Adrenal gland (tissue), 9 donors: ENCODE measurements at regions not wholly inside any gene's neighbourhood (a gene's known extent, or its start where the extent isn't known, plus 50 kb on each side); places are given as distances from the start of the nearest gene placed in this dataset.

Experiments used
- DNase-seq, 7 donors: peaks; one replicate each; pipeline ENCODE4 v3.0.0-alpha.2; 2019 to 2020
- H3K27ac ChIP-seq, 5 donors: fragments of 200-600 bp; sonication (generic) in 4 of 5; 1 replicate in 3 of 5; 2 replicates in 2 of 5; pipeline versions ENCODE4 v1.5.1 to v1.8.0; 2016 to 2020; ENCODE audit warnings: mild to moderate bottlenecking in 1 of 5
- H3K27me3 ChIP-seq: fragments of 200-600 bp; 2 replicates; pipeline ENCODE4 v1.8.0; 2021
- H3K36me3 ChIP-seq, 2 donors: fragments of 200-600 bp; replicated peaks in 1 of 2; 1 replicate in 1 of 2; 2 replicates in 1 of 2; pipeline versions ENCODE4 v1.5.1 to v1.8.0; 2018 to 2022
- H3K4me1 ChIP-seq, 2 donors: fragments of 200-600 bp; replicated peaks in 1 of 2; 1 replicate in 1 of 2; 2 replicates in 1 of 2; pipeline versions ENCODE4 v1.5.1 to v1.8.0; 2018 to 2021
- H3K4me3 ChIP-seq, 4 donors: fragments of 200-600 bp; sonication (generic) in 3 of 4; one replicate each; pipeline ENCODE4 v1.5.1; 2016 to 2018
- H3K9me3 ChIP-seq, 3 donors: fragments of 200-600 bp; sonication (generic) in 1 of 3; replicated peaks in 1 of 3; 1 replicate in 2 of 3; 2 replicates in 1 of 3; pipeline versions ENCODE4 v1.5.1 to v1.8.0; 2016 to 2021
- POLR2A ChIP-seq, 2 donors: fragments of 450-650 bp; IDR thresholded peaks; one replicate each; pipeline ENCODE4 v1.6.1; 2017; ENCODE audit warnings: antibody characterized with exemption in 2 of 2, mild to moderate bottlenecking in 2 of 2, moderate library complexity in 1 of 2
- WGBS, 4 donors: extraction: QIAGEN DNeasy Blood & Tissue Kit in 2 of 4; methylation state at CpG; one replicate each; pipeline versions ENCODE4 v1.1.5 to v1.1.7; 2013 to 2017; 5-methylcytosine and 5-hydroxymethylcytosine counted together
- intact Hi-C, 2 donors: fragments of 100-400 bp; cut with DNase I; formaldehyde crosslinking; loops; one replicate each; pipeline versions ENCODE4 v1.14.1 to v1.15.0; 2022 to 2023
- TF ChIP-seq, protein P1 (sequence below), 6 experiments: fragments of 450-650 bp in 4 of 6; fragments of 200-600 bp in 2 of 6; sonication (generic) in 1 of 6; IDR thresholded peaks; 1 replicate in 5 of 6; 2 replicates in 1 of 6; pipeline versions ENCODE4 v1.5.1 to v1.8.0; 2016 to 2021; ENCODE audit warnings: antibody characterized with exemption in 6 of 6, mild to moderate bottlenecking in 2 of 6, moderate library complexity in 1 of 6
- donor health status: healthy with polysubstance abuse.
- donor health status: Bipolar disorder and iron deficiency.
- donor health status: DM: yes; HTN: yes; CAD: no.
- donor health status: DM: no; HTN: no; CAD: no.
- donor health status: DM: no; HTN: no; CAD: no.

- WGBS, 4 donors, result 66 to 81% (median 71%) methylated on average over 2 of the region's 2 CpGs
- Histone ChIP-seq H3K4me3 (no peak overlapping the region), H3K27me3 (no peaks in the 10 kb centered on the region), H3K4me1 (no peaks in the 10 kb centered on the region), H3K36me3 (no peaks in the 10 kb centered on the region), H3K27ac (no peak overlapping the region), H3K9me3 (no peaks in the 10 kb centered on the region)
- intact Hi-C loops, result no loop called here
- DNase-seq, result no peak
- TF ChIP-seq POLR2A (IDR thresholded peaks at IDR 0.05), result no peak
- TF ChIP-seq, protein P1, sequence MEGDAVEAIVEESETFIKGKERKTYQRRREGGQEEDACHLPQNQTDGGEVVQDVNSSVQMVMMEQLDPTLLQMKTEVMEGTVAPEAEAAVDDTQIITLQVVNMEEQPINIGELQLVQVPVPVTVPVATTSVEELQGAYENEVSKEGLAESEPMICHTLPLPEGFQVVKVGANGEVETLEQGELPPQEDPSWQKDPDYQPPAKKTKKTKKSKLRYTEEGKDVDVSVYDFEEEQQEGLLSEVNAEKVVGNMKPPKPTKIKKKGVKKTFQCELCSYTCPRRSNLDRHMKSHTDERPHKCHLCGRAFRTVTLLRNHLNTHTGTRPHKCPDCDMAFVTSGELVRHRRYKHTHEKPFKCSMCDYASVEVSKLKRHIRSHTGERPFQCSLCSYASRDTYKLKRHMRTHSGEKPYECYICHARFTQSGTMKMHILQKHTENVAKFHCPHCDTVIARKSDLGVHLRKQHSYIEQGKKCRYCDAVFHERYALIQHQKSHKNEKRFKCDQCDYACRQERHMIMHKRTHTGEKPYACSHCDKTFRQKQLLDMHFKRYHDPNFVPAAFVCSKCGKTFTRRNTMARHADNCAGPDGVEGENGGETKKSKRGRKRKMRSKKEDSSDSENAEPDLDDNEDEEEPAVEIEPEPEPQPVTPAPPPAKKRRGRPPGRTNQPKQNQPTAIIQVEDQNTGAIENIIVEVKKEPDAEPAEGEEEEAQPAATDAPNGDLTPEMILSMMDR (IDR thresholded peaks at IDR 0.05), result no peak
These were observed 89.7 kb downstream of the TFAP2C start for GRCh38 chr20:56718816-56719215.

- Histone ChIP-seq H3K36me3 (no peaks in the 10 kb centered on the region), H3K27me3 (no peaks in the 10 kb centered on the region), H3K4me3 (no peak overlapping the region), H3K9me3 (no peaks in the 10 kb centered on the region), H3K4me1 (no peaks in the 10 kb centered on the region), H3K27ac (no peak overlapping the region)
- 80 to 86% (median 84%) methylated on average over 7 of the region's 7 CpGs for WGBS, 4 donors
- no peak for TF ChIP-seq POLR2A (IDR thresholded peaks at IDR 0.05)
- intact Hi-C loops, result no loop called here
- DNase-seq, result no peak
These were observed 91.6 kb downstream of the TFAP2C start for GRCh38 chr20:56720620-56721213.

DNA sequence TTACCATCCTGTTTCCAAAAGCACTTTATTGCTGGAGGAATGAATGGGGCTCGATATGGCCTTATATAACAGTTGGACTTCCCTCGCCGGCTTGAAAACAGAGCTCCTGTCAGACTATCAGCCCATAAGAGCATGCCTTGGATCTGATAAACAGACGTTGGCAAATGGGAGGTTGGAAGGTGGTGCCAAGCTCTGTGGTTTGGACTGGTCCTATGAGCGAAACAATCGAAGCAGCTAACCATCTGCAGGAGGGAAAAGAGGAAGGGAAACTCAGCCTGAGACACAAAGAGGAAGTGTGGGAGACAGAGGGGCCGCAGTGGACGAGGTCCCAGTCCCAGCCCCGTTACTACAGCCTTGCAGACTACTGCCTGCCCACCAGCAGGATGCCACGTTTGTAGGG, 92.9 kb downstream of the TFAP2C start:
- Histone ChIP-seq H3K36me3 (no peaks in the 10 kb centered on the region), H3K27ac (no peak overlapping the region), H3K9me3 (no peaks in the 10 kb centered on the region), H3K27me3 (no peaks in the 10 kb centered on the region), H3K4me1 (no peaks in the 10 kb centered on the region), H3K4me3 (no peak overlapping the region)
- TF ChIP-seq, protein P1 (IDR thresholded peaks at IDR 0.05), result no peak
- no peak for TF ChIP-seq POLR2A (IDR thresholded peaks at IDR 0.05)
- intact Hi-C loops, result no loop called here
- peak in 6 of 7 donors; percentile 23 to 58 (median 38) for DNase-seq
- 51 to 56% (median 51%) methylated on average over 10 of the region's 10 CpGs for WGBS, 4 donors

DNA sequence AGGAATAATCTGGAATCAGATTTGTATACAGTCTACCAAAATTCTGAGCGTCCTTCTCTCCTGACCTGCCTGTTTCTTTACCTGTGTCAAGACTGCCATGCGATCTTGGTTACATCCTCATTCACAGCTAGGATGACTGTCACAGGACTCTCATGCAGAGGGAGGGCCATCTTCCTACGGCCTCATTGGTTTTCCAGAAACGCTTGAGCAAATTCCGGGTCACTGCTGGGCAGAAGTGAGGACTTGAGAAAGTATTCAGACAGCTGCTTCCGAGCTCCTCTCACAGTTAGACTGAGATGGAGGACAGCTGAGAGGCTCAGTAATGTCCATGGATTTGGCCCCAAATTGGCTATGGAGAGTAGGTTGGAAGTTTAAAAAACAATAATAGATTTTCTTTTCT, 94.2 kb downstream of the TFAP2C start:
- Histone ChIP-seq H3K27ac (no peak overlapping the region), H3K4me1 (no peaks in the 10 kb centered on the region), H3K27me3 (no peaks in the 10 kb centered on the region), H3K9me3 (no peaks in the 10 kb centered on the region), H3K36me3 (no peaks in the 10 kb centered on the region), H3K4me3 (no peak overlapping the region)
- WGBS, 4 donors, result 79 to 94% (median 84%) methylated on average over 6 of the region's 6 CpGs
- DNase-seq, result no peak
- intact Hi-C loops, result no loop called here
- TF ChIP-seq, protein P1 (IDR thresholded peaks at IDR 0.05), result no peak
- no peak for TF ChIP-seq POLR2A (IDR thresholded peaks at IDR 0.05)

GRCh38 chr20:56724241-56724757, 95.2 kb downstream of the TFAP2C start:
- H3K9me3 ChIP-seq, result no peaks in the 10 kb centered on the region
- no peak overlapping the region for H3K4me3 ChIP-seq
- H3K27ac ChIP-seq, result no peak overlapping the region
- H3K27me3 ChIP-seq, result no peaks in the 10 kb centered on the region
- H3K36me3 ChIP-seq, result no peaks in the 10 kb centered on the region
- no peak for DNase-seq
- no peak for TF ChIP-seq POLR2A (IDR thresholded peaks at IDR 0.05)
- TF ChIP-seq, protein P1 (IDR thresholded peaks at IDR 0.05), result no peak
- H3K4me1 ChIP-seq, result no peaks in the 10 kb centered on the region
- WGBS, 4 donors, result 55 to 67% (median 60%) methylated on average over 5 of the region's 5 CpGs
- intact Hi-C loops, result no loop called here
